GM18861 (cell line): ENCODE measurements at regions not wholly inside any gene's neighbourhood (a gene's known extent, or its start where the extent isn't known, plus 50 kb on each side); places are given as distances from the start of the nearest gene placed in this dataset.

Experiments used
- ATAC-seq: cut with Tn5 transposase; IDR thresholded peaks from one replicate; pipeline ENCODE4 v1.9.1; 2021; ENCODE audit not compliant: unreplicated experiment

DNA sequence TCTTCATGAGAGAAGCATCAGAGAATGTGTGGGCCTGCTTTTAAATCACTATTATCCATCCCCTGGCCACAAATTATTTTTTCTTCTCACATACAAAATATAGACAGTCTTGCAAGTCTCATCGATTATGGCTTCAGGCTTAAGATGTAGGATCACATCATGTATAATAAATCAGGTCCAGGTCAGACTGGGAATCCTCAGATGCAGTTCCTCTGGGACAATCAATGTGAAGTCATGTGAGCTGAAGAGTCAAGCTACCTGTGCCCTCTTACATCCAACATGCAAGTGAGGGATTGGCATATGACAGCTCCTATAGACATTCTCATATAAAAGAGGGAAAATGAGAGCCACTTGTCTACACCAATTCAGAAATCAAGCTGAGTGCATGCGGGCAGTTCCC, 631.8 kb downstream of the PTPRU start:
- no peak for ATAC-seq

DNA sequence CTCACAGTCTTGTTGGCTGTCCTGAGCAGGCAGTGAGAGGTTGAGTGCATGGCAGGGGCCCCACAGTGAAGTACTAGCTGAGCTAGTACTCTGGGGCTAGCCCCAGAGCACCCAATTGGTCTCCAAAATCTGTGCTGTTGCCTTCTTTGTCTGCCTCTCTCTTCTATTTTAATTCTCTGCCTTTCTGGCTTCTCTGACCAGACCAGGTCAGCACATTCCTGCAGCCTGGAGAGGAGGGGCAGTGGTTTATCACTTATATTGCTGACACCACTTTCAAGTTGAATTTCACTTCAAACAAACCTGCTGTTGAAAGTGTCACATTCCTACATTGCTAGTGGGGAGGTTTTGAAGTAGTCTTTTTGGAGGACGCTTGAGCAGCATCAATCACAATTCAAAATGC, 628.7 kb downstream of the PTPRU start:
- no peak for ATAC-seq

DNA sequence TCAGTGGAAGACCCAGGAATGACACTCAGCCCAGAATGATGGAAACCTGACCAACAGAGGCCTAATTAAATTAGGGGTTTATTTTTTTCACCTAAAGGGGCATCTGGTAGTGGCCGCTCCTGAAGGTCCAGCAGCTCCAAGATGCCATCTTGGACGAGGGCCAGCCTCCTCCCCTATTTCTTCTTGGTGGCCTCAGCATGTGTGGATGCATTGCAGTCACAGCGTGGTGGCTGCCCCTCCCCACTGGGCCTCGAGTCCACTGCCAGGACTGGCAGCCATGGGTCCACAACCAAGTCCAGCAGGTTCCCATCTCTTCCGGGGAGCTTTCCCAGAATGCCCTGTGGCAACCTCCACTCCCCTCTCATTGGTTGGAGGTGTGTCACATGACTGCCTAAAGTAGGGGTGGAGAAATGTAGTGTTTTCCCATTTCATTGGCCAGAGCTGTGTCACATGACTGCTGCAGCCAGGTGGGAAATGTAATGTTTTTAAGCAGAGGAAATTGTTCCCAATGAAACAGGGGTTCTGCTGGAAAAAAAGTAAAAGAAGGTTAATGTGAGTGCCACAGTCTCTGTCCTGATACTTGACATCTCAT, 628.2 kb downstream of the PTPRU start:
- ATAC-seq: no peak

DNA sequence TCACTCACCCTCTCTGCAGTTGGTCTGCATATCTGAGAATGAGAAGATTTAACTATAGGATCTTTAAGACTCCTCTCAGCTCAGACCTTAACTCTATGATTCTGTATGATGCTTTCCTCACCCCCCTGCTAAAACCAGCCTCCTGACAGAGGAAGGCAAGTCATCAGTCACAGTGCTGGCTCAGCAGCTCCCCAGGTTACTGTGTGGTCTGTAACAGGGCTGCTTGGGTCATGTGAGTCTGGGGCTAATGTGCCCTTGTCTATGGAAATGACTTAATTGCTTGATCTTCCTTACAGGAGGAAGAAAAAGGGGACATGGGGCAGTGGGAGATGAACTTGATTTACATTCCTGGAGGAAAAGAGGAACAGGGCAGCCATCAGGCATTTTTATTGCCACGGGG, 625.6 kb downstream of the PTPRU start:
- no peak for ATAC-seq

DNA sequence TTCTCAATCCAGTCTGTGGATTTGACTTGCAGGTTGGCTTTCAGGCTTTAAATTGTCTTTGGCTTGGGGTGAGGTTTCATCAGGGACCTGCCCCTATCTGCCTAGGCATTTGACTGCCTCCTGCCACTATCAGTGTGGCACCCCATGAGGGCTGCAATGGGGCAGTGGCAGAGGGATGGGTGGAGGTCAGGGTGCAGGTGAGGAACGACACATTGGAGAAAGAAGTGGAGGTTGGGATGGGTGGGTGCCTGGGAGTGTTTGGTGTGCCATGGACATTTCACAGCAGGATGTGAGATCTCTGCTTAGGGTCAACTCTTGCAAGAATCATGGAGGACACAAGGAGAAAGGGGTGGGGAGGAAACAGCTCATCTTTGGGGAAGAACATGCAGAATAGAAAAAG, 625.1 kb downstream of the PTPRU start:
- no peak for ATAC-seq

DNA sequence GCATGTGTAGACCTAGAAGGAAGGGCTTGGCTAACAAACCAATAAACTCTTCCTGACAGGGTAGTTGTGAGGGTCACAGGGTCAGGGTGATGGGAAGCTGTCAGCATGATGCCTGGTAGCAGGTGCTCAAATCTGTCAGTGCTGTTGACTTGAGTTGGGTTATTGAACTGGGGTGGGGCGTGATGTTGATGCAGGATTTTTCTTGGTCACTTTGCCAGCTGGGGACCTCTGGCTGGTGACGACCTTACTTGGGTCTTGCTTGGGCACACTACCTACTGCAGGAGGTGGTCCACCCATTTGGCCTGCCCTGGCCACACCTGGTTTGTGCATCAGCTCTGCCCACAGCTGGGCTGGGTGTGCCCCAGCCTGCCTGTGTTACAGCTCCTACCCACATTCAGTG, 624.4 kb downstream of the PTPRU start:
- no peak for ATAC-seq

DNA sequence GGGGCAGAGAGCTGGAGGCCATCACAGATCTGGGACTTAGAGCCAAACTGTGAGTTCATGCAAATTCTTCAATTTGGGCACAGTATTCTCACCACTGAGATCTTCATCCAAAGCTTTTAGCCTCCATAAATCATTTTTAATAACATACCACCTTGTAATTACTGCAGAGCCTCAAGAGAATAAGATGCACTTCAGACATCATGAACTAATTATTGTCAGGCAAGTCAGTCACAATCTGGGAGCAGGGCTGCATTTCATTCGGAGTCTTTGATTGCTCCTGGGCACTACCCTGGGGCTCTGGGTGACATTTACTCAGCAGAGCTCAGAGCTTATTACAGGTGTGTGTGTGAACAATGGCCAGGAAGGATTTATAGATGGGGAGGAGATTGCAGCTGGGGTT, 623.7 kb downstream of the PTPRU start:
- ATAC-seq: no peak

DNA sequence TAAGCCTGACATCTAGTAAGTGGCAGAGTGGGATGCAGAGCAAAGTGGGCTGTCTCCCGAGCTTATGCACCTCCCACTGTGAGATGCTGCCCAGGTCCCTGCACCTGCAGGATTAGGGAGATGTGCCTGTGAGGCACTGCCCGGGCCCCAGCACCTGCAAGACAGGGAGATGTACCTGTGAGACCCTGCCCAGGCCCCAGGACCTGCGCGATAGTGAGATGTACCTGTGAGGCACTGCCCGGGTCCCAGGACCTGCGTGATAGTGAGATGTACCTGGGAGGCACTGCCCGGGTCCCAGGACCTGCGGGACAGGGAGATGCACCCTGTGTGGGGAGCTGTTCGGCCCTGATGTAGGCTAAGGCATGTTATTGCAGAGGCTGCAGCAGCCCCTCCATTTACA, 622.8 kb downstream of the PTPRU start:
- ATAC-seq: no peak

DNA sequence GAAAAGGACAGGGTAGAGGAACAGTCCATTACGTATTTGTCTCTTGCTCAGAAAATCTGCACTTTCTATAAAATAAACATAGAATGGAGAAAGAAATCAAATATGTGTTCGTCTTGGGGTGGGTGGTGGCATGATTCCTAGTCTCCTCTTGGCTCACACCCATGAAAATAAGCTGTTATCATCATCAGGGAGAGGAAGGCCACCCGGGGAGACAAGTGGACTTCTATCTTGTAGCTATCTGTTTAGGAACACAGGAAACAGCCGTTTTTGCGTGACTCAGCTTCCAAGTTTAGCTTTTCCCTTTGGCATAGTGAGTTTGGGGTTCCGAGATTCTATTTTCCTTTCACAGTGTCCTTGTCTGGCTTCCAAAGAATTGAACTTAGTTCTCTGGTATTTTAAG, 622.3 kb downstream of the PTPRU start:
- ATAC-seq: no peak

DNA sequence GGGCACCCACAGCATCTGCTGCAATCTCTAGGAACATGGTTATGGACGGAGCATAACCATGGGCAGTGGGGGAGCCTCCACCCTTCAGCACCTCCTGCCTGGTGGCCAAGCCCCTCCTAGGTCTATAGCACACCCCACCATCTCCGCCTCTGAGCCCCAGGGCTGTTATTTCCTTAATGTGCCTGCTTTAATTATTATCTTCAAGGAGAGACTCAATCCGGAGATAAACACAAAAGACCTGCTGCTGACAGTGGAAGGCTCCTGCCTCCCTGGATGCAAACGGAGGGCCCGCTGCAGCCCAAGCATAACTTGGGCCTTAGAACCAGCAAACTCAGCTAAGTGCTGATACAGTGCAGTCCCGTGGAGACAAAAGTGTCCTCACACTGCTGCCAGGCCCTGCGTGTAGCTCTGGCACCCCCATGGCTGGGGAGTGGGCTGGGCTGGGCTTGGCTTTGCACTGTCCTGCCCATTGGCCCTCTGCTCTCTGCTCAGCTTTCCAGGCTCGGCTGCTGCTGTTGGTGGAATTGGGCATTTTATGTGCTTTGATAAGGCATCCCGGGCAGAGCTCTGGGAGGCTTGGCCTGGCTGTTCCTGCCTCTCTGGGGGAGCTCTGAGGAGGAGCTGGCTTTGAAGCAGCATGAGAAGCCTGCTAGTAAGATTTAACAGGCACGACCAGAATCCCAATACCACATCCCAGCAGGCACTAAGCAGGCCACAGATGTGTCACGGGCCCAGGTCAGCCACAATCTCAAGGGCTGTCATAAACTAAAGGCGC, 620.2 kb downstream of the PTPRU start:
- ATAC-seq: no peak

DNA sequence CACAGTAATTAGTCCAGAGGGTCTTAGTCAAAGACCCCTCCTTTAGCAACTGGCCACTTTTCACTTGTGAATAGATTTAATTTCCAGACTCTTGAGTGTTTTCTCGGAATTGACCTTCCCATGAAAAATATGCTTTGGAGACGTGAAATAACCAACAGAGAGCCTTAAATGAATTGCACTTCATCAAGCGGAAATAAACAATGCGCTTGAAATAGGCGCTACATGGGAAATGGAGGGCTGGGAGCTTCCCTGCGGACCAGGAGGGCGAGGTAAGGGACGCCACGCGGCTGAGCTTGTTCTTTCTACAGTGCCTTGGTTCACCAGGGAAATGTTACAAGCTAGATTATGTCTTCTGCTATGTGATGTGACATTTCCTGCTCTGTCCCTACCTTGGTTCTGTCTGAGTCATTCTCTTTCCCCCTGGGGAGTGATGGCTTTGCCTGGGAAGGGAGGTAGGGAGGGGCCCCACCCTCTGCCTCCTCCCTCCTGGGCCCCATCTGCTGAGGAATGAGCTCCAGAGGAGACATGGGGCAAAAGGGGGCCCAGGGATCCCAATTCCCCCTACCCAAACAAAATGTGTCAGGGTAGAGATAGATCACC, 619.3 kb downstream of the PTPRU start:
- no peak for ATAC-seq

DNA sequence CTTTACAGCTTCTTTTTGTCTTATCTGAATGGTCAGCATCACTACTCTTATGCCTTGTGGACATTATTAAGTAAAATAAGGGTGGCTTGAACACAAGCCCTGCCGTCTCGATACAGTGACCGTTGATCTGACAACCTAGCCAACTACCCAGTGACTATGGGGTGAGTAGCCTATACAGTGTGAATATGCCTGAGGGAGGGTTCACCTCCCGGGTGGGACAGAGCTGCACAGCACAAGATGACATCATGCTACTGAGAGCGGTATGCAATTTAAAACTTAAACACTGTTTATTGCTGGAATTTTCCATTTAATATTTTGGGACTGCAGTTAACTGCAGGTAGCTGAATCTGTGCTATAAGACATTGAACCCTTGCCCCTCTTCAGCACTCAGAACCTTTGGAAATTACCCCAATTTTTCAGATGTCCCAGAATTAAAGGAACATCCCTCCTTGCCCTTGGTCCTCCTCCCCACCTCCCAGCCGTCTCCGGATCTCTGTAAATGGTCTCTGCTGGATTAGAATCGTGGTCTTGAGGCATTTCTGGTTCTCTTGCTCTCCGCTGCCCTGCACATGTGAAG, 618.5 kb downstream of the PTPRU start:
- no peak for ATAC-seq

DNA sequence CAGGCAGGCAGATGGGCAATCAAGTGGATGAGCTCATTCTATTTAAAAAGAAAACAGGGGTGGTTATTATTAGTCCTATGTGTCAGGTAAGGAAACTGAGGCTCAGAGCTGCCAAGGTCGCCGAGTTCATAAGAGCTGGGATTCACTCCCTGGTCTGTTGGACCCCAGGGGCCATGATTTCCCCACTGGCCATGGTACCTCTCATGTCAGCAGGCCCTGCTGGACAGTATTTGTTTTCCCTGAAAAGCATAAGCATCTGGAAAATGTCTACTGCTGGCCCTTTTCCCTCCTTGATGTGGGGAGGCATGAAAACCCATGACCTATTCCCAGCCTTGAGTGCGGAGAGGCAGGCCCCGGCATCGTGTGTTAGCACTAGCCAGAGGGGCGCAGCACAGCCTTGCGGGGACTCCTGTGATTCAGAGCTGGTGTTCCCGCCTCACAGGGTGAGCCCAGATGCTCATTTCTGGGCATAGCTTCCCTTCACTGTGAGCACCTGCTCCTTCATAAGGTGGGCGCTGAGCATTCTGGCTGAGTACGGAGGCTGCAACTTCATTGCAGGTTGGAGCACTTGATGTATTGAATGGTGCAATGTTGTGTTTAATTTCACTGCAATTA, 617.5 kb downstream of the PTPRU start:
- no peak for ATAC-seq

DNA sequence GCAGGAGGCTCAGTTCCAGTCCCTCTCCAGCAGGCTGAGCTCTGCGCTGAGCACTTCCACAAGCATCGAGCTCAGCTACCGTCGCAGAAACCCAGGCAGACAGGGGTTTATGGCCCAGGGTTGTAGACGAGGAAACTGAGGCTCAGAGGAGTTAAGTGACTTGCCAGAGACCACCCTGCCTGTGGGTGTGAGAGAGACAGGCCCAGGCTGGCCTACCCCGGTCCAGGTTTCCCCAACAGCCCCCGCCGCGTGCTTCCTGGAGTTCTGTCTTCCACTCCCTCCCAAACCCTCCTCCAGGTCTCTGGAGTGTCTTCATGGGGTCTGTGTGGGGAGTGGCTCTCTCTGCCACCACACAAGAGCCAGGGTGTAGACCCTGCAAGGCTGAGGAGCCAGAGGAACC, 615.9 kb downstream of the PTPRU start:
- ATAC-seq: no peak

DNA sequence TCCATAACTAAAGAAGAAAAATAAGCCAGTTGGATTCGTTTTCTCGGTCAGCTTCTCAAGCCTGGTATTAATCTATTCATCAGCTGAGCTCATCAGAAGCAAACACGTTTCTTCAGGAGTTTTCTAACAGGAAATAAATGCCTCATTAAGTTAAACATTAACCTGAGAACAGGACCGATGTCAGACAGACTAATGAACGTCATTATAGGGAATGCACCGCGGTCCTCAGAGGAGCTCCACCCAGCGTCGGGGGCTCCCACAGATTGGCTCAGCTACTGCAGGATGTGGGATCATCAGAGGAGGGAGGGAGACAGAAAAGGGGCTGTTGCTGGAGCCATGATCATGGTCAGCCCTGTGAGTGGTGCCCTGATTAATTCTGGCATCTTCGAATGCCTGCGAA, 615.4 kb downstream of the PTPRU start:
- ATAC-seq: no peak

DNA sequence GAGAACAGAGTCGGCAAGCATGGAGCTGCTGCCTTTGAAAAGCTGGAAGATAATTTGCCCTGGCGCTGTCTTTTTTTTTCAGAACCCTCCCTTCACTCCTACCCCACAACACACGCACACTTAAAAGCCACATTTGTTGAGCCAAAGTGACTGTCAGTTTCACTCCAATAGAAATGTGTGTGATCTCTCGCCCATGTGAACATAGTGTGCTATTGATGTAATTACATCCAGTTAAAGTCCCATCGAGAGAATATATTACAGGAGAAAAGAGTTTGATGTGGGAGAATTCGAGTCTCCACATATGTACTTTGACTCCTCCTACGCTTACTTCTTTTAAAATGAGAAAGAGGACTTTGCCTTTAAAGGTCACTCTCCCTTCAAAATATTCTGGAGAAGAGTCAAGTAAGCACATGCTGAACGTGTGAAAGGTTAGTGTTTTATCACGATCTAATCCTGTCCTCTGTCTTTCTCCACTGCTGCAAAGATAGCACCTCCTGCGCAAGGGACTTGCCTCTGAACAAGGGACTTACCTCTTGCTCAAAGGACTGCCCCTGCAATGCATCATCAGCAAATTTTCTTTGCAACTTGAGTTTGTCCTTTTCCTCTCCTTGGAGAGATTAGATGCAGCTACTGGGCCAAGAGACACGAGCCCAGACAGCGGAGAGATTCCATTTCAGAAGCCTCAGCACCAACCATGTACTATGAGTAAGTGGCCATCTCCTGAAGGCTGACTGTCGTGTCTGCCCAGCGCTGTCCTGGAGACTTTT, 613.9 kb downstream of the PTPRU start:
- no peak for ATAC-seq

DNA sequence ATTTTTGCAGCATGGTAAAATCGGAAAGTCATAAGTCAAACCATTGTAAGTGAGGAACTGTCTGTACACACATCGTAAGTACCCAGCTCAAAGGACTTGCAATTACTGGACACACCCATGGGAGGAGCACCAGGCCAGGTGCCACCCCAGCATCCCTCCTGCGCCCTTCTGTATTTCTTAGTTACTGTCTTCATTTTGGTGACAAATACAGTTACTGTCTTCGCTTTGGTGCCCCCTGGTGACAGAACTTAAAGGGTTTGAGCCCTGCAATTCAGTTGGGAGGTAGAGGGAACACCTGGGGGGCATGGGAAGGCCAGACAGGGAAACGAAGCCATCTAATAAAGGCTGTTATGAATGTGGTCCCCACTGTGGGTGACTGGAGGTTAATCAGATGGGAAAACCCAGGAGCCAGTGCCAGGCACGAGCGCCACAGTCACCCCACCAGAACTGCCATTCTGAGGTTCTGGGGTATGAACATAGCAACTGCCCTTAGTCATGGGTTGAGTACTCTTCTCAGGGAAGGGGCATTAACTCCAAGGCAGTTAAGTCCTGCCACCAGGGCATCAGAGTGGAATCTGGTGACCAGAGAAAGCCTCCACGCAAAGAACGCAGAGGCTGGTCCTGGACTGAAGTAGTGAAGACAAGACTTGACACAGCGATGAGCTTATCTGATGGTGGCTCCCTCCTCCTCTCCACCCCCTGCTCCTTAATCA, 612.9 kb downstream of the PTPRU start:
- no peak for ATAC-seq

DNA sequence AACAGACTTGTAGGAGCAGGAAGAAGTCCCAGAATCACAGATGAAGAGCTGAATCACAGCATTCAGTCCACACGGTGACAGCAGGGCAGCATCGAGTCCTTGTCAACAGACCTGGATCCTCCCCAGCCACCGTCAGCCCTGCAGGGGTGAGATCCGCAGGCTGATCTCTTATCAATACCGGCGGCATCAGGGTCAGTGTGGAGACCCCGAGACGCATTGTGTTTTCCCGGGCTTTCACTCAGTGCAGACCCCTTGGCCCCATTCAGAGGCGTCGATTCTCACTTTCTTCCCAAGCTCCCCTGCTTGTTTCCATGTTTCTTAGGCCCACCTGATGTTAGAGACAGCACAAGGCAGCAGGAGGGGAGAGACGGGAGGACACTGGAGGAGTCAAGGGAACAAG, 609.6 kb downstream of the PTPRU start:
- ATAC-seq: no peak

DNA sequence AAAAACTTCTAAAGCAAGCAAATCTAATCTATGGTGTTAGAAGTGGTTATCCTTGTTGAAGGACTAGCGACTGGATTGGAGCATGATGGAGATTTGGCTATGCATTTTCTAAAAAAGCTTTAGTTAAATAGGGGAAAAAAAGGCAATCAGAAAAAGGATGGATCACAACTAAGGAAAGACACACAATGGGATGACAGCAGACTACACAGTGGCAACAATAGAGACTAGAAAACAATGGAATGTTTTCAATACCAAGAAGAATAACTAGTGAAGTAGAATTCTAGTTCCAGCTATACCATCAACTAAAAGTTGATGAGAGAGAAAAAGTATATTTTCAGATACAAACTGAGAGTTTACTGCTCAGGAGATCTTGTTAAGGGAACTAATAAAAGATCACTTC, 605.8 kb downstream of the PTPRU start:
- no peak for ATAC-seq

DNA sequence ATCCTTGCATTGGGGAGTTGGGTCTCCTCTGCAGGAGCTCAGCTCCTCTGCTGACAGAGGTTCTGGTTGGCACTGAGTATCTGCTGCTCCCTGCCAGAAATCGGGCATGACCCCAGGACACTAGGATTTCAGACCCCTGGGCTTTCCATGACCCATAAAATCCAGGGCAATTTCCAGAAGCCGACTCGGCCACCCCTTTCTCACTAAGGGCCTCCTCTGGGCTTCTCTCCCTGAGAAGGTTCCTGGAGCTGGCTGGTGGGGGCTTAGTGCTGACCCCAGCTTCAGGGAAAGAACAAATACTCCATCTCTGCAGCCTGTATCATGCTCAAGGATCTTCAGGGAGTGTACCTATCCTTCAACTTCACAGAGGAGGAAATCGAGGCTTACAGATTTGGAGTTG, 603.4 kb downstream of the PTPRU start:
- ATAC-seq: no peak
